Activated CD4-positive, alpha-beta memory T cell treated with anti-CD3 and anti-CD28 coated beads, Interleukin-2, amount 10 ng/mL, durations not matched to agents 7 days and 5 days (primary cell): ENCODE measurements at regions not wholly inside any gene's neighbourhood (a gene's known extent, or its start where the extent isn't known, plus 50 kb on each side); places are given as distances from the start of the nearest gene placed in this dataset.

ENCODE experiments used
- CTCF ChIA-PET: fragments of 350-600 bp; sonication (Branson Sonifier 250); formaldehyde crosslinking; loops from one replicate; lab custom pipeline; 2021; ENCODE audit warnings: antibody characterized with exemption, inconsistent platforms; lab: Charles Lee
- POLR2A ChIA-PET: fragments of 350-600 bp; sonication (Branson Sonifier 250); formaldehyde crosslinking; loops from one replicate; lab custom pipeline; 2021; ENCODE audit warnings: antibody characterized with exemption; lab: Charles Lee
- DNase-seq: peaks from one replicate; pipeline ENCODE4 v3.0.0-alpha.2; 2020
- H3K27ac Mint-ChIP-seq: one replicate; pipeline ENCODE4 v1.8.0; 2021; ENCODE audit warnings: mild to moderate bottlenecking, mixed read lengths
- H3K27me3 Mint-ChIP-seq: one replicate; pipeline ENCODE4 v1.8.0; 2021; ENCODE audit warnings: mixed read lengths
- H3K36me3 Mint-ChIP-seq: one replicate; pipeline ENCODE4 v1.8.0; 2021; ENCODE audit warnings: low read depth, mixed read lengths
- H3K4me1 Mint-ChIP-seq: one replicate; pipeline ENCODE4 v1.8.0; 2021; ENCODE audit warnings: mixed read lengths
- H3K4me3 Mint-ChIP-seq: one replicate; pipeline ENCODE4 v1.8.0; 2021; ENCODE audit warnings: mild to moderate bottlenecking, mixed read lengths
- H3K9me3 Mint-ChIP-seq: one replicate; pipeline ENCODE4 v1.8.0; 2021; ENCODE audit warnings: mixed read lengths

DNA sequence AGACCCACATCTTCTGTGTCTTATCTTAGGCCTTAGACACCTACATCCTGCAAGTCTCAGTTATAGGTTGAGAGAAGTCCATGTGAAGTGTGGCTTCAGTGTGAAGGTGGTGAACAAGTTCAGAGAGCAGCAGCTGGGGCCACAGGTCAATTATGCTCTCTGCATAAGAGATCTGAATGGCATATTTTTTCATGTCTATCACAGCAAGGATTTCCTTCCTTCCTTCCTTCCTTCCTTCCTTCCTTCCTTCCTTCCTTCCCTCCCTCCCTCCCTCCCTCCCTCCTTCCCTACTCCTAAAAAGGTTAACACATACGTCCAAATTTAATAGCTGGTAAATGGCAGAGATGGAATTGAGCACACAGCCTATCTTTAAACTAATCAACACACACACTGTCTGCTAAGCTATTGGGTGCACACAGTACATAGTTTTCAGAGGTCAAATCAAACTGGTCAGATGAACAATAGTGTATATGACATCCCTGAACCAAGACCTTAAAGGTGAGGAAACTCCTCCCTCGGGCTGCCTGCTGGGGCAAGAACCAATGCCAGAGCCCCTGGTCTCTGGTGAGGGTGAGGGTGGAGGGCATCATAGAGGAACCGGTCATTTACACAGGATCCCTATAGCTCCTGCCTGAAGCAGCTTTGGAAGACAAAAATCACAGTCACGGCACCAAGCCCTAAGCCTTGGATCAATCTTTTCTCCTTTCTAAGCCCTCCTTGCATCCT, 240.9 kb downstream of the ICOS start:
- H3K4me3 Mint-ChIP-seq, result no peak overlapping the region
- H3K4me1 Mint-ChIP-seq, result peaks cover 3% of the 10 kb centered on the region
- no peaks in the 10 kb centered on the region for H3K9me3 Mint-ChIP-seq
- no peak overlapping the region for H3K27ac Mint-ChIP-seq
- no peak for DNase-seq
- peaks cover 18% of the 10 kb centered on the region for H3K27me3 Mint-ChIP-seq
- H3K36me3 Mint-ChIP-seq, result no peaks in the 10 kb centered on the region
- CTCF ChIA-PET, result interaction anchor here (0.6 to 6.0 kb wide), 28 partner anchors 11 to 789 kb away, joined by 3 to 80 read pairs (median 4); no protein-coding TSS in a partner anchor
- POLR2A ChIA-PET, result interaction anchor here (1.0 to 1.1 kb wide), 4 partner anchors 32 to 71 kb away, joined by 3 to 6 read pairs (median 3); no protein-coding TSS in a partner anchor

DNA sequence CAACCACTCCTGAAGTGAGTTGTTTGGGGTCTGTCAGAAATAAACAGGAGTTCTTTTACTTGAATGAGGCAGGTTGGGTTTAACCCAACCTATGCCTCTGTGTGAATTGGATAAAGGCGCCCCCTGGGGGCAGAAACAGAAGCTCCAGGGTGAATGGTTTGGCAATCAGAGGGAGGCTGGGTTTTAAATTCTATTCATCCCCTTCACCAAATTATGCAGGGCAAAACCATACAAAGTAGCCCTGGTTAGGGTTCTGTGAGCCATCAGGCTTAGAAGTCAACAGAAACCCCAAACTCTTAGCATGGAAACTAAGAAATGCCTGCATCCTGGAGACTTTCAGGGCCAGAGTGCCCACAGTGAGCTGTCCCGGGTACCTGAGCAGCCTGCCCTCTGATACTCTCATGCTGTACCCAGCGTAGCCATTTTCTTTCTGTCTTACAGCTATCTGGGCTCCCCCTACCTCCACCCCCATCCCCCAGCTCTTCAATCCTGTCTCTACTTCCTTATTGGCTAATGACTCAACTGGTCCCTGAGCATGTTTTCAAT, 241.5 kb downstream of the ICOS start:
- no peak overlapping the region for H3K4me3 Mint-ChIP-seq
- CTCF ChIA-PET, result interaction anchor here (0.9 to 6.0 kb wide), 29 partner anchors 10 to 789 kb away, joined by 3 to 80 read pairs (median 4); no protein-coding TSS in a partner anchor
- no peak overlapping the region for H3K27ac Mint-ChIP-seq
- no peaks in the 10 kb centered on the region for H3K36me3 Mint-ChIP-seq
- no peaks in the 10 kb centered on the region for H3K9me3 Mint-ChIP-seq
- H3K4me1 Mint-ChIP-seq, result peaks cover 3% of the 10 kb centered on the region
- POLR2A ChIA-PET, result interaction anchor here (1.0 to 1.1 kb wide), 4 partner anchors 33 to 72 kb away, joined by 3 to 6 read pairs (median 3); no protein-coding TSS in a partner anchor
- H3K27me3 Mint-ChIP-seq, result peaks cover 18% of the 10 kb centered on the region
- peak; percentile 75 for DNase-seq

DNA sequence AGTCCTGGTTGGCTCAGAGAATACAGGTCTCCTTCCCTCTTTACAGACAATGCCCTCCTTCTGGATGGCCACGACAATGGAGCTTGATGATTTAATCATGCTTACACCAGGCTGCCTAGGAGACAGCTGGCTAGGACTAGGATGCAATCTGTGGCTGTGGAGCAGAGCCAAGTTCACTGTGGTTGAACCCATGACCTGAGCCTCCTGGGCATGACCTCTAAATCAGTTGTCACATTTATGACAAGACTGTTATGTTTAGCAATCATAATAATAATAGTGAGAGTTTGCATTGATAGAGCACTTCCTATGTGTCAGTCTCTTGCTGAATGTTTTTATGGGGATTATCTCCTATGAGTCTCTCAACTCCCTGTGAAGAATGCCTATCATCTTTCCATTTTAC, 244.1 kb downstream of the ICOS start:
- no peak overlapping the region for H3K4me3 Mint-ChIP-seq
- no peaks in the 10 kb centered on the region for H3K9me3 Mint-ChIP-seq
- POLR2A ChIA-PET, result no interaction called here

DNA sequence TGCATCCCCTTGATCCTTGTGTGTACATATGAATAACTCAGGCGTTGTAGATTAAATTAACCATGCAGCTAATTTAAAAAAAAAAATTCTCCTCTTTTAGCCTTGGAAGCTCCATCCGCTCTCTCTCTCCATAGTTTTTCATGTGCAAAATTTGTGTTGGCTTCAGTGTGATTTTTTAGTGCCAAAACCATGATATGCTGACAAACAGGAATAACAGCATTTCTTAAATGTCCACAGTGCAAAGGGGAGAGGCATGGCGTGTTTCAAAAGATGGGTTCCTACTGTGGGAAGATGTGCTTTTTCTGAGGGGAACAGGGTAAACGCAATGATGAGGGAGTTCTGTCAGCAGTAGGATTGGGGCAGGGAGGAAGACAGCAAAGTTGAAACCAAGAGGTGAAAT, 247.0 kb downstream of the ICOS start:
- H3K36me3 Mint-ChIP-seq, result no peaks in the 10 kb centered on the region
- no peak for DNase-seq
- no peak overlapping the region for H3K4me3 Mint-ChIP-seq
- CTCF ChIA-PET, result no interaction called here
- peaks cover 15% of the 10 kb centered on the region for H3K27me3 Mint-ChIP-seq
- H3K9me3 Mint-ChIP-seq, result no peaks in the 10 kb centered on the region
- H3K27ac Mint-ChIP-seq, result no peak overlapping the region
- H3K4me1 Mint-ChIP-seq, result peaks cover 7% of the 10 kb centered on the region
- POLR2A ChIA-PET, result no interaction called here

More for the DNA sequence above, 244.1 kb downstream of the ICOS start:
- DNase-seq, result no peak
- no peak overlapping the region for H3K27ac Mint-ChIP-seq
- peaks cover 18% of the 10 kb centered on the region for H3K27me3 Mint-ChIP-seq
- H3K36me3 Mint-ChIP-seq, result no peaks in the 10 kb centered on the region
- peaks cover 3% of the 10 kb centered on the region for H3K4me1 Mint-ChIP-seq
- CTCF ChIA-PET, result interaction anchor here (0.7 to 6.0 kb wide), 4 partner anchors 36 to 252 kb away, joined by 3 to 80 read pairs (median 32); no protein-coding TSS in a partner anchor

DNA sequence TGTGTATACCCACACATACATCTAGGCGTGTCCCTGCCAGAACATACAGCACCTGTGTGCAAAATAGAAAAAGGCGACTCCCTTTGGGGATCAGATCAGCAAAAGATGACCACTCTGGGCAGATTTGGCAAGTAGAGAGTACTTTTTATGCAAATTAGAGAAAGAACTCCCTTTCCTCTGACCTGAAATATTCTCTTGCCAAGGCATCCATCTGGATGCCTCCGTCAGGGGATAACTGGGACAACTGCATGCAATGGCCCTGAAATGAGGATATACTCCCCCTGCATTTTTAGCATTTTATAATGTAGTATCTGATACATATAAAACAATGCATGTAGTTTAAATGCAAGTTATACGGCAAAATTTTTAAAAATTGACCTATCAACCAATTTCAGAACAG, 247.7 kb downstream of the ICOS start:
- DNase-seq, result no peak
- Mint-ChIP-seq H3K4me1 (peaks cover 7% of the 10 kb centered on the region), H3K27me3 (peaks cover 13% of the 10 kb centered on the region), H3K9me3 (no peaks in the 10 kb centered on the region), H3K4me3 (no peak overlapping the region), H3K36me3 (no peaks in the 10 kb centered on the region), H3K27ac (no peak overlapping the region)
- ChIA-PET CTCF (no interaction called here), POLR2A (no interaction called here)

DNA sequence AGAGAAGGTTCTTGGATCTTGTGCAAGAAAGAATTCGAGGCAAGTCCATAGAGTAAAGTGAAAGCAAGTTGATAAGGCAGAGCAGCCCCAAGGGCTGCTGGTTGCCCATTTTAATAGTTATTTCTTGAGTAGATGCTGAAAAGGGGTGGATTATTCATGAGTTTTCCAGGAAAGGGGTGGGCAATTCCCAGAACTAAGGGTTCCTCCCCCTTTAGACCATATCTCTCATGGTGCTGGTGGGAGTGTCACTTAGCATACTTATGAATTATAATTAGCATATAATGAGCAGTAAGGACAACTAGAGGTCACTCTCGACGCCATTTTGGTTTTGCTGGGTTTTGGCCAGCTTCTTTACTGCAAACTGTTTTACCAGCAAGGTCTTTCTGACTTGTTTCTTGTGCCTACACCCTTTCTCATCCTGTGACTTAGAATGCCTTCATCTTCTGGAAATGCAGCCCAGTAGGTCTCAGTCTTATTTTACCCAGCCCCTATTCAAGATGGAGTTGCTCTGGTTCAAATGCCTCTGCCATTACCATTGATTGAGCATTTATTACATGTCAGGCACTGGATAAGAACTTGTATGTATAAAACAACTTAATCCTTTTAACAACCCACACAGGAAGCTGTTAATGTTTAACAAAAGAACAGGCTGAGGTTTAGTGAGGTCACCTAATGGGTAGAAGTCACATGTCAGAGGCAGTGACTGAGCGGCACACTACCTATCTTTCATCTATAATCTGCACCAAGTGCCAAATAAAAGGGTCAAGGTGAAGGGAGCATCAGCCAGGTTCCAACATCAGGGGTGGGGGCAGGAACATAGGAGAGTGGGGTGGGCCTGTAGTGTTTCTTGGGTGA, 250.9 kb downstream of the ICOS start:
- no peak overlapping the region for H3K4me3 Mint-ChIP-seq
- DNase-seq, result no peak
- CTCF ChIA-PET, result interaction anchor here (2.2 kb wide), 1 partner anchor 10 kb away, joined by 6 read pairs; no protein-coding TSS in a partner anchor
- H3K9me3 Mint-ChIP-seq, result no peaks in the 10 kb centered on the region
- H3K27ac Mint-ChIP-seq, result no peak overlapping the region
- POLR2A ChIA-PET, result interaction anchor here (1.1 kb wide), 1 partner anchor 10 kb away, joined by 3 read pairs; no protein-coding TSS in a partner anchor
- H3K4me1 Mint-ChIP-seq, result peaks cover 7% of the 10 kb centered on the region
- peaks cover 7% of the 10 kb centered on the region for H3K27me3 Mint-ChIP-seq
- no peaks in the 10 kb centered on the region for H3K36me3 Mint-ChIP-seq

DNA sequence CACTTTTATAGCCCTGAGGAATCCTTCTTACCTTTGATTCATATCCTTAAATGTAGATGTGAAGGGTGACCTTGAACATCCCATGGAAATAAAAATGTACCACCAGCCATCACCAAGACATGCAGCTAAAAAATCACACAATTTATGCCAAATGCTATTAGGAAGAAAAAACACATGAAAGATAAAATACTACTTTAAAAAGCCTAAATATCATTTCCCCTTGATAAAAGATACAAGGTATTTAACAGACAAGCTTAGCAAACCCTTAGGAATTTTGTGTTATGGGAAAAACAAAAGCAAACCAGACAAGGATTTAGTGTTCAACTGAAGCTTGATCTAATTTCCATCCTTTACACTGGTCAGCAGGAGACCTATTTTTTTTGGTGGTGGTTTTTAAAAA, 255.0 kb downstream of the ICOS start:
- Mint-ChIP-seq H3K4me1 (peaks cover 7% of the 10 kb centered on the region), H3K27me3 (peaks cover 25% of the 10 kb centered on the region), H3K4me3 (no peak overlapping the region), H3K9me3 (no peaks in the 10 kb centered on the region), H3K36me3 (no peaks in the 10 kb centered on the region), H3K27ac (no peak overlapping the region)
- DNase-seq, result no peak
- ChIA-PET POLR2A (no interaction called here), CTCF (interaction anchor here (2.2 kb wide), 1 partner anchor 14 kb away, joined by 8 read pairs; no protein-coding TSS in a partner anchor)

DNA sequence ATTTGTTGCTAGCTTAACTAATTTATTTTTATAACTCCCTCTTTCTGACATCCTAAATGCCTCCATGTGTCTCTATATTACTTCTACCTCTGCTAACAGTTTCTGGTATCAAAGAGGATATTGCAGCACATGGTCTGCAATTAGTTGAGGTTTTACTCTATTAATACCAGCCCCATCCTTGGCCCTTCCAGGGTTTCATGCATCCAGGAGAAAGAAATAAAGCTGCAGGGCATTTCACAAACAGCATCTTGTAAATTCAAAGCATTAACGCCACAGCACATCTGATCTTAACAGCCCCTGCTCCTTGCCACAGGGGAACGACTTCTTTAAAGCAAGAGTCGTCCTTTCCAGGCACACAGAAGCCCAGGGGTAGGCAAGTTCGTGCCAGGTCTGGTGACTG, 258.9 kb downstream of the ICOS start:
- peaks cover 33% of the 10 kb centered on the region for H3K27me3 Mint-ChIP-seq
- H3K9me3 Mint-ChIP-seq, result no peaks in the 10 kb centered on the region
- no peak overlapping the region for H3K4me3 Mint-ChIP-seq
- no peak for DNase-seq
- H3K4me1 Mint-ChIP-seq, result no peaks in the 10 kb centered on the region
- CTCF ChIA-PET, result interaction anchor here (0.8 to 1.8 kb wide), 3 partner anchors 18 to 63 kb away, joined by 3 to 5 read pairs (median 3); no protein-coding TSS in a partner anchor
- POLR2A ChIA-PET, result no interaction called here
- H3K36me3 Mint-ChIP-seq, result no peaks in the 10 kb centered on the region
- H3K27ac Mint-ChIP-seq, result no peak overlapping the region

DNA sequence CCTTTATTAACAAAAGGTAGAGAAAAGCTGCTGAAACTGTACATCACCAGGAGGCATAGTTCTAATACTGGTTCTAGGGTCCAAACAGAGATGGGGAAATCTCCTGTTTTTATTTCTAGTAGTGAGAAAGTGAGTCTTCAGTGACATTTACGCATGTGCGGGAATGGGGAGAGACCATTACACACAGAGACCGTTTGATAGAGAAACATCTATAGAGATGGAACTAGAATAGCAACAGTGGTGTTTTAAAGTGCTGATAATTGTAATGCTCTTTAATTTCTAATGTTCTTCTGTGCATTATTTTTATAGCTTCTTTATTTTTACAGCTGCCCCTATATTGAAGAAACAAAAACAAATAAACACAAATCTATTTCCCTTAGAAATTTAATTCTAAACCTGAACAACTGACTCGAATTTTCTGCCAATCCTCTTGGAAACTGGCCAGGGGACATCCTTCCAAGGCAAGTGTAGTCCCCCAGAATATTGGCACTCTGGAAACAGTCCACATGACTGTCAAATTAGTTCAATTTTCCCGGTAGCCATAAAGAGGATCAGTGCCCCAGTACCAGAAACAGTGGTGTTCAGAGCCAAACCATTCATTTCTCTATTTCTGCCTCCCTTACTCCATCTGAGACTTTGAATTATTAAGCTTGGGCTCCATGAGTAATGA, 260.9 kb downstream of the ICOS start:
- ChIA-PET POLR2A (interaction anchor here (0.9 kb wide), 1 partner anchor 9 kb away, joined by 3 read pairs; no protein-coding TSS in a partner anchor), CTCF (interaction anchor here (1.0 kb wide), 1 partner anchor 20 kb away, joined by 3 read pairs; no protein-coding TSS in a partner anchor)
- H3K4me1 Mint-ChIP-seq, result no peaks in the 10 kb centered on the region
- H3K27me3 Mint-ChIP-seq, result peaks cover 33% of the 10 kb centered on the region
- H3K36me3 Mint-ChIP-seq, result no peaks in the 10 kb centered on the region
- no peak overlapping the region for H3K27ac Mint-ChIP-seq
- no peaks in the 10 kb centered on the region for H3K9me3 Mint-ChIP-seq
- no peak overlapping the region for H3K4me3 Mint-ChIP-seq
- no peak for DNase-seq

DNA sequence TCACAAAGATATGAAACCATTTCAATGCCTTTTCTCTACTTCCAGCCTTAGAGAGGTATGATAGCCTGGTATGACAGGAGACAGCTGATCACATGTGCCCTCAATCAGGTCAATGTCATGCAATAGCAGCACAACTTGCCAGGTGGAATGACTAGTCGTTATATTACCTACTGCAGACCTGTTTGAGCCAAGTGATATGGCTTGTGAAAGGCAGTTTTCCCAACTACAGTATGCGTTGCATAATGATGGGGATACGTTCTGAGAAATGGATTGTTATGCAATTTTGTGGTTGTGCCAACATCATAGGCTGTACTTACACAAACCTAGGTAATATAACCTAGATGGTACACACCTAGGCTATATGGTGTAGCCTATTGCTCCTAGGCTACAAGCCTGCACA, 262.8 kb downstream of the ICOS start:
- ChIA-PET CTCF (no interaction called here), POLR2A (no interaction called here)
- no peaks in the 10 kb centered on the region for H3K36me3 Mint-ChIP-seq
- peaks cover 22% of the 10 kb centered on the region for H3K27me3 Mint-ChIP-seq
- no peak for DNase-seq
- no peaks in the 10 kb centered on the region for H3K4me1 Mint-ChIP-seq
- no peaks in the 10 kb centered on the region for H3K9me3 Mint-ChIP-seq
- H3K4me3 Mint-ChIP-seq, result no peak overlapping the region
- no peak overlapping the region for H3K27ac Mint-ChIP-seq

DNA sequence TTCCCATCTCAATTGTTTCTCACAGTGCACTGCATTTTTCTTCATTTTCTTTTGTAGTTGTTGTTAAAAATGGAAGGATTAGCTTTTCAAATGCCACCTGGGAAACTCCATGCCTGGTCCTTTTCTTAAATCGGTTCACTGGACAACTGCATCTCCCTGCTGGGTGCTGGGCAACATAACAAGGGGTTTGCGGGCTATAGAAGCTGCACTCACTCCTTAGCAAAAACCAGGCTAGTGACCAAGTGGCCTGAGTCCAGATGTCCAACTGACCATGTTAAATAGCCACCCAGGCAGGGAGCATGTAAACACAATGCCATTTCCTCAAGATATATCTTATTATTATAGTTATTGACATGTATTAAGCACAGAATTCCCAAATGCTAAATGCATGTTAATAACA, 264.9 kb downstream of the ICOS start:
- Mint-ChIP-seq H3K9me3 (no peaks in the 10 kb centered on the region), H3K27me3 (peaks cover 26% of the 10 kb centered on the region), H3K4me3 (no peak overlapping the region), H3K36me3 (no peaks in the 10 kb centered on the region), H3K27ac (no peak overlapping the region), H3K4me1 (no peaks in the 10 kb centered on the region)
- POLR2A ChIA-PET, result no interaction called here
- CTCF ChIA-PET, result interaction anchor here (1.9 kb wide), 1 partner anchor 56 kb away, joined by 4 read pairs; no protein-coding TSS in a partner anchor
- DNase-seq, result no peak

DNA sequence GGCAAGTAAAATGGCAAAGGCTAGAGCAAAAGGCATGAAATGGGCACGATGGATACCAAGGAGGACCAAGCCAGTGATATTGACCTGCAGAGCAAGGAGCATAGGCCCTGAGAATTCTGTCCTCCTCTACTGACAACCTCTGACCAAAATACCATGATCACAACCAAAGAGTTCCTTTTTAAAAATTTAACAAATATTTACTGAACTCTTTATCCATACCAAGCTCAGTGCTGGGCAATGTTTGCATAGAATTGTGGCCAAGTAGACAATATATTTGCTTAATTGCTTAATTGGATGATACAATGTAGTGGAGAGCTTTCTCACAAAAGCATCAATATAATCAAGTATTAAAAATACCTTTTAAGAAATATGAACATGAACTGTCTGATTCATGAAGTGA, 265.7 kb downstream of the ICOS start:
- POLR2A ChIA-PET, result no interaction called here
- Mint-ChIP-seq H3K9me3 (no peaks in the 10 kb centered on the region), H3K4me1 (no peaks in the 10 kb centered on the region), H3K36me3 (no peaks in the 10 kb centered on the region), H3K27ac (no peak overlapping the region), H3K4me3 (no peak overlapping the region), H3K27me3 (peaks cover 28% of the 10 kb centered on the region)
- CTCF ChIA-PET, result no interaction called here
- no peak for DNase-seq
